ENCODE measurements at regions not wholly inside any gene's neighbourhood (a gene's known extent, or its start where the extent isn't known, plus 50 kb on each side); places are given as distances from the start of the nearest gene placed in this dataset.
"Not testable (repeated sequence)": the region's sequence is repeated elsewhere in the genome, so short reads cannot be mapped to it uniquely, and the experiment has no call there.

GRCh38 chr14:86766469-86766868 lies 1226.5 kb downstream of the GALC start:
- no peaks in the 10 kb centered on the region for H3K9me3 Mint-ChIP-seq (ENCODE audit: low read depth, unreplicated experiment)
- no peak for DNase-seq
- no peaks in the 10 kb centered on the region for H3K36me3 Mint-ChIP-seq (ENCODE audit: insufficient read depth, unreplicated experiment)
- H3K4me1 Mint-ChIP-seq (ENCODE audit: low read depth, unreplicated experiment) = peaks cover 8% of the 10 kb centered on the region
- CTCF ChIA-PET = no interaction called here
- H3K27me3 Mint-ChIP-seq (ENCODE audit: unreplicated experiment) = no peaks in the 10 kb centered on the region
- H3K4me3 Mint-ChIP-seq (ENCODE audit: low read depth, unreplicated experiment) = no peak overlapping the region
- intact Hi-C loops (cut with micrococcal nuclease; ENCODE audit: unreplicated experiment) = no loop called here
- no peak overlapping the region for H3K27ac Mint-ChIP-seq (ENCODE audit: unreplicated experiment)
- no TSS peak for BruUV-seq (replicated peaks)
- no peak for TF ChIP-seq CTCF (IDR thresholded peaks at IDR 0.05; ENCODE audit: unreplicated experiment)

GRCh38 chr14:86761611-86762010 lies 1231.4 kb downstream of the GALC start:
- BruUV-seq (replicated peaks) = no TSS peak
- CTCF ChIA-PET = no interaction called here
- Mint-ChIP-seq H3K4me3 (ENCODE audit: low read depth, unreplicated experiment) (no peak overlapping the region), H3K27ac (ENCODE audit: unreplicated experiment) (no peak overlapping the region), H3K9me3 (ENCODE audit: low read depth, unreplicated experiment) (no peaks in the 10 kb centered on the region), H3K4me1 (ENCODE audit: low read depth, unreplicated experiment) (peaks cover 5% of the 10 kb centered on the region), H3K27me3 (ENCODE audit: unreplicated experiment) (no peaks in the 10 kb centered on the region), H3K36me3 (ENCODE audit: insufficient read depth, unreplicated experiment) (no peaks in the 10 kb centered on the region)
- no peak for TF ChIP-seq CTCF (IDR thresholded peaks at IDR 0.05; ENCODE audit: unreplicated experiment)
- DNase-seq = no peak
- intact Hi-C loops (cut with micrococcal nuclease; ENCODE audit: unreplicated experiment) = no loop called here

GRCh38 chr14:86756521-86757190 lies 1226.7 kb downstream of the FLRT2 start:
- H3K27ac Mint-ChIP-seq (ENCODE audit: unreplicated experiment) = no peak overlapping the region
- H3K4me1 Mint-ChIP-seq (ENCODE audit: low read depth, unreplicated experiment) = no peaks in the 10 kb centered on the region
- no peak overlapping the region for H3K4me3 Mint-ChIP-seq (ENCODE audit: low read depth, unreplicated experiment)
- H3K27me3 Mint-ChIP-seq (ENCODE audit: unreplicated experiment) = no peaks in the 10 kb centered on the region
- no TSS peak for BruUV-seq (replicated peaks)
- intact Hi-C loops (cut with micrococcal nuclease; ENCODE audit: unreplicated experiment) = no loop called here
- CTCF ChIA-PET = interaction anchor here (0.7 kb wide), 1 partner anchor 99 kb away, joined by 3 read pairs; no protein-coding TSS in a partner anchor
- TF ChIP-seq CTCF (IDR thresholded peaks at IDR 0.05; ENCODE audit: unreplicated experiment) = no peak
- H3K36me3 Mint-ChIP-seq (ENCODE audit: insufficient read depth, unreplicated experiment) = no peaks in the 10 kb centered on the region
- DNase-seq = no peak
- peaks cover 11% of the 10 kb centered on the region for H3K9me3 Mint-ChIP-seq (ENCODE audit: low read depth, unreplicated experiment)

- CTCF ChIA-PET; H3K27me3 Mint-ChIP-seq (ENCODE audit: unreplicated experiment); H3K4me1 Mint-ChIP-seq (ENCODE audit: low read depth, unreplicated experiment); DNase-seq; H3K4me3 Mint-ChIP-seq (ENCODE audit: low read depth, unreplicated experiment); intact Hi-C loops (cut with micrococcal nuclease; ENCODE audit: unreplicated experiment); H3K27ac Mint-ChIP-seq (ENCODE audit: unreplicated experiment); BruUV-seq (replicated peaks); H3K36me3 Mint-ChIP-seq (ENCODE audit: insufficient read depth, unreplicated experiment): not testable (repeated sequence)
- peaks cover 16% of the 10 kb centered on the region for H3K9me3 Mint-ChIP-seq (ENCODE audit: low read depth, unreplicated experiment)
Observed at GRCh38 chr14:86750488-86750887, 1220.5 kb downstream of the FLRT2 start.

GRCh38 chr14:86739761-86740160 lies 1209.8 kb downstream of the FLRT2 start:
- DNase-seq = peak; percentile 9
- Mint-ChIP-seq H3K4me3 (ENCODE audit: low read depth, unreplicated experiment) (peak overlapping the region; percentile 17), H3K27ac (ENCODE audit: unreplicated experiment) (peak overlapping the region; percentile 18), H3K36me3 (ENCODE audit: insufficient read depth, unreplicated experiment) (no peaks in the 10 kb centered on the region), H3K4me1 (ENCODE audit: low read depth, unreplicated experiment) (no peaks in the 10 kb centered on the region), H3K9me3 (ENCODE audit: low read depth, unreplicated experiment) (no peaks in the 10 kb centered on the region), H3K27me3 (ENCODE audit: unreplicated experiment) (no peaks in the 10 kb centered on the region)
- no TSS peak for BruUV-seq (replicated peaks)
- intact Hi-C loops (cut with micrococcal nuclease; ENCODE audit: unreplicated experiment) = no loop called here
- no peak for TF ChIP-seq CTCF (IDR thresholded peaks at IDR 0.05; ENCODE audit: unreplicated experiment)
- CTCF ChIA-PET = no interaction called here

- intact Hi-C loops (cut with micrococcal nuclease; ENCODE audit: unreplicated experiment); H3K27me3 Mint-ChIP-seq (ENCODE audit: unreplicated experiment); H3K4me1 Mint-ChIP-seq (ENCODE audit: low read depth, unreplicated experiment); H3K9me3 Mint-ChIP-seq (ENCODE audit: low read depth, unreplicated experiment); BruUV-seq (replicated peaks); H3K36me3 Mint-ChIP-seq (ENCODE audit: insufficient read depth, unreplicated experiment); H3K4me3 Mint-ChIP-seq (ENCODE audit: low read depth, unreplicated experiment); H3K27ac Mint-ChIP-seq (ENCODE audit: unreplicated experiment); DNase-seq: not testable (repeated sequence)
- CTCF ChIA-PET = interaction anchor here (0.5 kb wide), 1 partner anchor 34 kb away, joined by 3 read pairs; no protein-coding TSS in a partner anchor
Observed at GRCh38 chr14:86731427-86731826, 1201.5 kb downstream of the FLRT2 start.

Measured in Calu3 (cell line).